Endothelial cell of umbilical vein (primary cell): ENCODE measurements at regions not wholly inside any gene's neighbourhood (a gene's known extent, or its start where the extent isn't known, plus 50 kb on each side); places are given as distances from the start of the nearest gene placed in this dataset.

Experiments used
- BruUV-seq: library from RNA; stranded (reverse); fragments of 400-500 nt; replicated peaks from 2 replicates; lab custom pipeline; 2021; lab: Mats Ljungman, UMichigan
- CTCF ChIA-PET: fragments of 300-600, 350-600 bp; sonication (Branson Sonifier 250); formaldehyde crosslinking; loops from one replicate; lab custom pipeline; 2021; ENCODE audit warnings: antibody characterized with exemption, inconsistent platforms; lab: Charles Lee
- POLR2A ChIA-PET: fragments of 300-600, 350-600 bp; sonication (Branson Sonifier 250); formaldehyde crosslinking; loops from one replicate; lab custom pipeline; 2021; ENCODE audit warnings: antibody characterized with exemption, inconsistent platforms; lab: Charles Lee
- DNase-seq: peaks from one replicate; pipeline ENCODE4 v3.0.0-alpha.2; 2011; ENCODE audit warnings: low read depth, low spot score
- FAIRE-seq: peaks from 2 replicates; lab custom pipeline; 2011; peaks lifted over from hg19 to GRCh38; lab: Jason Lieb, UNC
- H2AFZ ChIP-seq: 2 replicates; pipeline ENCODE4 v1.6.0; 2012; ENCODE audit warnings: low read depth, low read length, control low read depth, inconsistent platforms
- H3K27ac ChIP-seq: 2 replicates; pipeline ENCODE4 v1.5.1; 2011; ENCODE audit warnings: low read depth, mild to moderate bottlenecking, control low read depth, low read length, moderate library complexity; ENCODE audit not compliant: insufficient read depth
- H3K27me3 ChIP-seq, 2 experiments: 2 replicates each; pipeline versions ENCODE4 v1.6.0 to v1.6.1; 2011; ENCODE audit warnings: low read length in 2 of 2, mixed read lengths in 1 of 2; ENCODE audit not compliant: control insufficient read depth in 2 of 2, insufficient read depth in 2 of 2
- H3K36me3 ChIP-seq, 2 experiments: 2 replicates in 1 of 2; 3 replicates in 1 of 2; pipeline ENCODE4 v1.5.1; 2011; ENCODE audit warnings: low read length in 2 of 2, mild to moderate bottlenecking in 1 of 2, moderate library complexity in 1 of 2; ENCODE audit not compliant: control insufficient read depth in 2 of 2, insufficient read depth in 2 of 2; ENCODE audit errors: extremely low read depth in 1 of 2
- H3K4me1 ChIP-seq: 3 replicates; pipeline ENCODE4 v1.5.1; 2011; ENCODE audit warnings: mild to moderate bottlenecking, low read length; ENCODE audit not compliant: control insufficient read depth, insufficient read depth; ENCODE audit errors: extremely low read depth
- H3K4me2 ChIP-seq: 2 replicates; pipeline ENCODE4 v1.6.1; 2011; ENCODE audit warnings: low read length, control low read depth, mixed read lengths; ENCODE audit not compliant: insufficient read depth
- H3K4me3 ChIP-seq, 3 experiments: fragments of 200-600 bp in 1 of 3; sonication (generic), shearing (Covaris generic) in 1 of 3; replicated peaks in 1 of 3; 2 replicates each; pipeline ENCODE4 v1.5.1; 2011 to 2016; ENCODE audit warnings: control low read depth in 3 of 3, low read length in 3 of 3, mild to moderate bottlenecking in 2 of 3, inconsistent platforms in 1 of 3, low read depth in 1 of 3, moderate library complexity in 1 of 3; ENCODE audit not compliant: insufficient read depth in 1 of 3
- H3K79me2 ChIP-seq: 2 replicates; pipeline ENCODE4 v1.6.0; 2012; ENCODE audit warnings: low read length, inconsistent platforms; ENCODE audit not compliant: control insufficient read depth, insufficient read depth
- H3K9ac ChIP-seq: replicated peaks from 2 replicates; pipeline ENCODE3; 2011; ENCODE audit warnings: low read length, control low read depth; ENCODE audit not compliant: insufficient read depth; ENCODE audit errors: extremely low read depth
- H3K9me1 ChIP-seq: replicated peaks from 3 replicates; pipeline ENCODE4 v1.6.0; 2011; ENCODE audit warnings: mild to moderate bottlenecking, low read length; ENCODE audit not compliant: control insufficient read depth, insufficient read depth; ENCODE audit errors: extremely low read depth
- H3K9me3 ChIP-seq: replicated peaks from 2 replicates; pipeline ENCODE4 v1.5.1; 2012; ENCODE audit warnings: low read length, inconsistent platforms; ENCODE audit not compliant: control insufficient read depth, insufficient read depth
- H4K20me1 ChIP-seq: replicated peaks from 2 replicates; pipeline ENCODE3; 2011; ENCODE audit warnings: mild to moderate bottlenecking, low read length; ENCODE audit not compliant: control insufficient read depth, insufficient read depth; ENCODE audit errors: extremely low read depth
- EZH2 ChIP-seq: IDR thresholded peaks from 2 replicates; pipeline ENCODE4 v1.6.1; 2012; ENCODE audit warnings: borderline replicate concordance, low read depth, mild to moderate bottlenecking, moderate library complexity, low read length, inconsistent platforms; ENCODE audit not compliant: severe bottlenecking
- FOS ChIP-seq: IDR thresholded peaks from 2 replicates; pipeline ENCODE4 v1.6.1; 2011; ENCODE audit warnings: mild to moderate bottlenecking, low read length, moderate library complexity, borderline replicate concordance; ENCODE audit not compliant: insufficient read depth
- GATA2 ChIP-seq: IDR thresholded peaks from 2 replicates; pipeline ENCODE4 v1.7.0; 2011; ENCODE audit warnings: low read depth, mild to moderate bottlenecking, moderate library complexity, mixed read lengths, low read length; ENCODE audit not compliant: insufficient read length, insufficient read depth
- JUN ChIP-seq: IDR thresholded peaks from 2 replicates; pipeline ENCODE4 v1.6.1; 2011; ENCODE audit warnings: borderline replicate concordance, low read depth; ENCODE audit not compliant: insufficient read length, insufficient read depth
- MYC ChIP-seq: IDR thresholded peaks from one replicate; pipeline ENCODE4 v1.6.1; 2011; ENCODE audit warnings: mild to moderate bottlenecking, low read depth, low read length
- POLR2A ChIP-seq: IDR thresholded peaks from 2 replicates; pipeline ENCODE4 v1.6.1; 2012; ENCODE audit warnings: low read depth, mild to moderate bottlenecking, control low read depth, low read length
- POLR2AphosphoS5 ChIP-seq: IDR thresholded peaks from 2 replicates; pipeline ENCODE4 v1.6.1; 2012; ENCODE audit warnings: low read depth, mild to moderate bottlenecking, control low read depth, low read length, moderate library complexity; ENCODE audit not compliant: insufficient read depth
- dilution Hi-C: fragments of 300-500 bp; cut with MboI; formaldehyde crosslinking; loops from one replicate; pipeline ENCODE4 v1.15.0; 2019; ENCODE audit warnings: low sequenced_read_pairs; ENCODE audit not compliant: extremely low pct_ligation_motif_present
- intact Hi-C: fragments of 100-400 bp; cut with micrococcal nuclease; formaldehyde crosslinking; loops from one replicate; pipeline ENCODE4 v1.10.0; 2022
- TF ChIP-seq, protein P1 (sequence below): IDR thresholded peaks from 2 replicates; pipeline ENCODE4 v1.6.1; 2011; ENCODE audit not compliant: insufficient read depth, insufficient read length
- TF ChIP-seq, protein P2 (sequence below), 2 donors: IDR thresholded peaks; 1 replicate in 1 of 2; 2 replicates in 1 of 2; pipeline ENCODE4 v1.5.1; 2011; ENCODE audit warnings: low read length in 2 of 2, mild to moderate bottlenecking in 2 of 2, moderate library complexity in 2 of 2, control low read depth in 1 of 2, inconsistent platforms in 1 of 2, low read depth in 1 of 2; ENCODE audit not compliant: insufficient read depth in 1 of 2; ENCODE audit errors: extremely low read depth in 1 of 2

DNA sequence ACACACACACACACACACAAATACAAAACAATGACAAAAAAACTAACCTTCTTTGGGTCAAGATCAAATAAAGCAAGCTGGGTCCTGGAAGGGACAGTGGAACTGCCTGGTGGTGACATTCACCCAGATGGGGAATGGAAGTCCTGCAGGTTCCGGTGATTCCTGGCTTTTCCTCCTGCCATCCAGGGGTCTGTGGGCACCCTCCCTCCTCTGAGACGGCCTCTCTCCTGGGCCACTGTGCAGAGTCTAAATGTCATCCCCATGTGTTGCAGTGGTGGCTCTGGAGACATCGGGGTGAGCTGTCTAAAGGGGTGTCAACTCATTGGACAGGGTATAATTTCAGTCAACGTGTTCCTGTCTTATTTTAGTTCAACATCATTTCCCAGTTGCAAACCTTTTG is 248.2 kb downstream of the ZNF536 start:
- no peak for FAIRE-seq
- dilution Hi-C loops, result no loop called here
- no peak for TF ChIP-seq FOS
- TF ChIP-seq, protein P1, sequence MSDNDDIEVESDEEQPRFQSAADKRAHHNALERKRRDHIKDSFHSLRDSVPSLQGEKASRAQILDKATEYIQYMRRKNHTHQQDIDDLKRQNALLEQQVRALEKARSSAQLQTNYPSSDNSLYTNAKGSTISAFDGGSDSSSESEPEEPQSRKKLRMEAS, result no peak
- no peak for TF ChIP-seq EZH2
- TF ChIP-seq JUN, result no peak
- TF ChIP-seq, protein P2, sequence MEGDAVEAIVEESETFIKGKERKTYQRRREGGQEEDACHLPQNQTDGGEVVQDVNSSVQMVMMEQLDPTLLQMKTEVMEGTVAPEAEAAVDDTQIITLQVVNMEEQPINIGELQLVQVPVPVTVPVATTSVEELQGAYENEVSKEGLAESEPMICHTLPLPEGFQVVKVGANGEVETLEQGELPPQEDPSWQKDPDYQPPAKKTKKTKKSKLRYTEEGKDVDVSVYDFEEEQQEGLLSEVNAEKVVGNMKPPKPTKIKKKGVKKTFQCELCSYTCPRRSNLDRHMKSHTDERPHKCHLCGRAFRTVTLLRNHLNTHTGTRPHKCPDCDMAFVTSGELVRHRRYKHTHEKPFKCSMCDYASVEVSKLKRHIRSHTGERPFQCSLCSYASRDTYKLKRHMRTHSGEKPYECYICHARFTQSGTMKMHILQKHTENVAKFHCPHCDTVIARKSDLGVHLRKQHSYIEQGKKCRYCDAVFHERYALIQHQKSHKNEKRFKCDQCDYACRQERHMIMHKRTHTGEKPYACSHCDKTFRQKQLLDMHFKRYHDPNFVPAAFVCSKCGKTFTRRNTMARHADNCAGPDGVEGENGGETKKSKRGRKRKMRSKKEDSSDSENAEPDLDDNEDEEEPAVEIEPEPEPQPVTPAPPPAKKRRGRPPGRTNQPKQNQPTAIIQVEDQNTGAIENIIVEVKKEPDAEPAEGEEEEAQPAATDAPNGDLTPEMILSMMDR (IDR thresholded peaks at IDR 0.05; ENCODE audit: extremely low read depth in 1 of 2, insufficient read depth in 1 of 2, low read depth in 1 of 2, low read length in 2 of 2), result no peak
- TF ChIP-seq MYC, result no peak
- TF ChIP-seq POLR2A, result no peak
- no peak for TF ChIP-seq POLR2AphosphoS5
- no peak for TF ChIP-seq GATA2
- no peak overlapping the region for H2AFZ ChIP-seq
- no peak overlapping the region for H3K4me3 ChIP-seq
- peaks cover 4% of the 10 kb centered on the region for H3K9me3 ChIP-seq
- no peak overlapping the region for H3K27ac ChIP-seq
- no TSS peak for BruUV-seq
- no peaks in the 10 kb centered on the region for H3K4me1 ChIP-seq
- H3K4me2 ChIP-seq, result no peak overlapping the region
- no peaks in the 10 kb centered on the region for H3K36me3 ChIP-seq
- no peaks in the 10 kb centered on the region for H3K79me2 ChIP-seq
- no peaks in the 10 kb centered on the region for H3K27me3 ChIP-seq
- no peaks in the 10 kb centered on the region for H4K20me1 ChIP-seq
- H3K9ac ChIP-seq, result no peak overlapping the region
- CTCF ChIA-PET, result no interaction called here
- intact Hi-C loops, result no loop called here
- DNase-seq, result no peak
- POLR2A ChIA-PET, result no interaction called here
- no peaks in the 10 kb centered on the region for H3K9me1 ChIP-seq
